ENCODE measurements at regions not wholly inside any gene's neighbourhood (a gene's known extent, or its start where the extent isn't known, plus 50 kb on each side); places are given as distances from the start of the nearest gene placed in this dataset.
"Not testable (repeated sequence)": the region's sequence is repeated elsewhere in the genome, so short reads cannot be mapped to it uniquely, and the experiment has no call there.

GRCh38 chr5:1583081-1583875 lies 59.5 kb upstream of the LPCAT1 start:
- not testable (repeated sequence) for TF ChIP-seq CTCF, POLR2AphosphoS5, POLR2A, EP300 (IDR thresholded peaks at IDR 0.05)
